ENCODE measurements at regions not wholly inside any gene's neighbourhood (a gene's known extent, or its start where the extent isn't known, plus 50 kb on each side); places are given as distances from the start of the nearest gene placed in this dataset.

- TF ChIP-seq POLR2AphosphoS5 (IDR thresholded peaks at IDR 0.05): no peak
- TF ChIP-seq, protein P1, sequence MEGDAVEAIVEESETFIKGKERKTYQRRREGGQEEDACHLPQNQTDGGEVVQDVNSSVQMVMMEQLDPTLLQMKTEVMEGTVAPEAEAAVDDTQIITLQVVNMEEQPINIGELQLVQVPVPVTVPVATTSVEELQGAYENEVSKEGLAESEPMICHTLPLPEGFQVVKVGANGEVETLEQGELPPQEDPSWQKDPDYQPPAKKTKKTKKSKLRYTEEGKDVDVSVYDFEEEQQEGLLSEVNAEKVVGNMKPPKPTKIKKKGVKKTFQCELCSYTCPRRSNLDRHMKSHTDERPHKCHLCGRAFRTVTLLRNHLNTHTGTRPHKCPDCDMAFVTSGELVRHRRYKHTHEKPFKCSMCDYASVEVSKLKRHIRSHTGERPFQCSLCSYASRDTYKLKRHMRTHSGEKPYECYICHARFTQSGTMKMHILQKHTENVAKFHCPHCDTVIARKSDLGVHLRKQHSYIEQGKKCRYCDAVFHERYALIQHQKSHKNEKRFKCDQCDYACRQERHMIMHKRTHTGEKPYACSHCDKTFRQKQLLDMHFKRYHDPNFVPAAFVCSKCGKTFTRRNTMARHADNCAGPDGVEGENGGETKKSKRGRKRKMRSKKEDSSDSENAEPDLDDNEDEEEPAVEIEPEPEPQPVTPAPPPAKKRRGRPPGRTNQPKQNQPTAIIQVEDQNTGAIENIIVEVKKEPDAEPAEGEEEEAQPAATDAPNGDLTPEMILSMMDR (IDR thresholded peaks at IDR 0.05): no peak
- no peak for TF ChIP-seq POLR2A (IDR thresholded peaks at IDR 0.05)
- TF ChIP-seq EP300 (IDR thresholded peaks at IDR 0.05): no peak
Measured at GRCh38 chr13:37413161-37413560, 185.4 kb downstream of the POSTN start.
